Mesothelial cell of epicardium (in vitro differentiated cells): ENCODE measurements at regions not wholly inside any gene's neighbourhood (a gene's known extent, or its start where the extent isn't known, plus 50 kb on each side); places are given as distances from the start of the nearest gene placed in this dataset.

Source experiments
- DNase-seq, 2 experiments: peaks; one replicate each; pipeline ENCODE4 v3.0.0; 2021; ENCODE audit warnings: low spot score in 2 of 2; ENCODE audit not compliant: unreplicated experiment in 2 of 2
- H3K27ac Mint-ChIP-seq: 2 replicates; pipeline ENCODE4 v1.8.0; 2021; ENCODE audit warnings: mixed read lengths
- H3K27me3 Mint-ChIP-seq: 2 replicates; pipeline ENCODE4 v1.8.0; 2021; ENCODE audit warnings: low read depth, mixed read lengths
- H3K36me3 Mint-ChIP-seq: 2 replicates; pipeline ENCODE4 v1.8.0; 2021; ENCODE audit warnings: mixed read lengths
- H3K4me1 Mint-ChIP-seq: 2 replicates; pipeline ENCODE4 v1.8.0; 2021; ENCODE audit warnings: mixed read lengths
- H3K4me3 Mint-ChIP-seq: 2 replicates; pipeline ENCODE4 v1.8.0; 2021; ENCODE audit warnings: mild to moderate bottlenecking, moderate library complexity, mixed read lengths
- H3K9me3 Mint-ChIP-seq: 2 replicates; pipeline ENCODE4 v1.8.0; 2021; ENCODE audit warnings: mixed read lengths
- TF ChIP-seq, protein P1 (sequence below): fragments of 200-600 bp; sonication (generic); IDR thresholded peaks from one replicate; pipeline ENCODE4 v1.5.0; 2021; ENCODE audit warnings: antibody characterized with exemption; ENCODE audit not compliant: unreplicated experiment

DNA sequence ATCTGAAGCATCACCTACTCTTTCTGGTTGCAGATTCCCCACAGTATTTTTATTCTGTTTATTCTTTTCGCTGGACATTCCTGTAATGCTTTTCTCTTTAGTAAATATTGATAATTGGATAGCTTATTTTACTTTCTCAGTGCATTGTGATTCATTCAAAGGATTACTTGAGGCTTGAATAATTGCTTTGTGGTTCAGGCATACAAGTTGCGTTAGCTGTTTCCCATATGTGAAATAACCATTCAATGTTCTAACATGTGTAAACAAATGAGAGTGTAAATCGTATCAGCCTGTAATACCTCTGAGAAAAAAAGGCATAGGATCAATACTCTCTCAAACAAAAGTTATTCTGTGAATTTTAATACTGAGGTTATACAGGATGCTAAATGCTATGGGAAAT lies 1004.2 kb upstream of the SEL1L start:
- no peak for DNase-seq
- Mint-ChIP-seq H3K27ac (no peak overlapping the region), H3K4me1 (no peaks in the 10 kb centered on the region), H3K27me3 (no peaks in the 10 kb centered on the region), H3K9me3 (peaks cover 21% of the 10 kb centered on the region), H3K4me3 (no peak overlapping the region), H3K36me3 (no peaks in the 10 kb centered on the region)
- TF ChIP-seq, protein P1, sequence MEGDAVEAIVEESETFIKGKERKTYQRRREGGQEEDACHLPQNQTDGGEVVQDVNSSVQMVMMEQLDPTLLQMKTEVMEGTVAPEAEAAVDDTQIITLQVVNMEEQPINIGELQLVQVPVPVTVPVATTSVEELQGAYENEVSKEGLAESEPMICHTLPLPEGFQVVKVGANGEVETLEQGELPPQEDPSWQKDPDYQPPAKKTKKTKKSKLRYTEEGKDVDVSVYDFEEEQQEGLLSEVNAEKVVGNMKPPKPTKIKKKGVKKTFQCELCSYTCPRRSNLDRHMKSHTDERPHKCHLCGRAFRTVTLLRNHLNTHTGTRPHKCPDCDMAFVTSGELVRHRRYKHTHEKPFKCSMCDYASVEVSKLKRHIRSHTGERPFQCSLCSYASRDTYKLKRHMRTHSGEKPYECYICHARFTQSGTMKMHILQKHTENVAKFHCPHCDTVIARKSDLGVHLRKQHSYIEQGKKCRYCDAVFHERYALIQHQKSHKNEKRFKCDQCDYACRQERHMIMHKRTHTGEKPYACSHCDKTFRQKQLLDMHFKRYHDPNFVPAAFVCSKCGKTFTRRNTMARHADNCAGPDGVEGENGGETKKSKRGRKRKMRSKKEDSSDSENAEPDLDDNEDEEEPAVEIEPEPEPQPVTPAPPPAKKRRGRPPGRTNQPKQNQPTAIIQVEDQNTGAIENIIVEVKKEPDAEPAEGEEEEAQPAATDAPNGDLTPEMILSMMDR = no peak

DNA sequence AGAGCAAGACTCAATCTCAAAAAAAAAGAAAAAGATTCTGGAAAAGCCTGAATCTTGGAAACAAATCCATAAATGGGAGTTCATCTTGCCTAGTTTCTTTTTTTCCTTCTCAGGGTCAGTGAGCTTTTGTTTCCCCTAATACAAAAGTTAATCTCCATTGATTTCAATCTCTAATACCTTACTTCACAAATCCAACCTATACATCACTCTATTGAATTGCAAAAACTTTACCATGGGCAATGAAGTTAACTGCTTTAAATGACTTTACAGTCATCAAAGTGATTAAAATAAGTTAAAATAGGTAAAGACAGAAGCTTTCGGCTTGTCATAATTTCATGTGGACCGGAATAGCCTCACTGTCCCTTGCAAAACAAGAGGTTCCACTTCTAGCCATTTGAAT lies 1012.7 kb upstream of the SEL1L start:
- peaks cover 16% of the 10 kb centered on the region for H3K9me3 Mint-ChIP-seq
- H3K4me3 Mint-ChIP-seq = no peak overlapping the region
- H3K4me1 Mint-ChIP-seq = peaks cover 2% of the 10 kb centered on the region
- TF ChIP-seq, protein P1 = no peak
- no peak overlapping the region for H3K27ac Mint-ChIP-seq
- H3K27me3 Mint-ChIP-seq = no peaks in the 10 kb centered on the region
- DNase-seq = no peak
- no peaks in the 10 kb centered on the region for H3K36me3 Mint-ChIP-seq

GRCh38 chr14:82549306-82549990 lies 1015.8 kb upstream of the SEL1L start:
- no peak overlapping the region for H3K27ac Mint-ChIP-seq
- H3K27me3 Mint-ChIP-seq = no peaks in the 10 kb centered on the region
- H3K36me3 Mint-ChIP-seq = no peaks in the 10 kb centered on the region
- H3K4me3 Mint-ChIP-seq = no peak overlapping the region
- TF ChIP-seq, protein P1 = no peak
- peaks cover 2% of the 10 kb centered on the region for H3K4me1 Mint-ChIP-seq
- DNase-seq = no peak
- H3K9me3 Mint-ChIP-seq = no peaks in the 10 kb centered on the region

DNA sequence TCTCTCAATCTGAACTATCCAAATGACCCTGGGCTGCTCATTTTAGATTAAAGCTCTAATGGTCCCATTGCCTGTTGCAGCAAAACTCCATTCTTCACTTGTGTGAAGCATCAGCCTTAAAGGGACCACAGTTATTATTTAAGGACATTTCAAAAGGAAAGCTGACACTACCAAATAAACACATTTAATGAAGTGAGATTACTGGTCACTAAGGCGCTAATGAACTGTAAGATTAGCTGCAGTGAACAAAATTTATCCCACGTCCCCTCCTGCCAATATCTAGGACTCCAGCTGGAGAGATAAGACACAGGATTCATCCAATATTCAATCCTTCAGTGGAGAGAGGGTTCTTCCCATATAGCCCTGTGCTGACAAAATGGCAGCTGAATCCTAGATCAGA lies 1029.2 kb upstream of the SEL1L start:
- no peaks in the 10 kb centered on the region for H3K36me3 Mint-ChIP-seq
- H3K4me3 Mint-ChIP-seq = no peak overlapping the region
- no peaks in the 10 kb centered on the region for H3K9me3 Mint-ChIP-seq
- no peak for DNase-seq
- peaks cover 24% of the 10 kb centered on the region for H3K4me1 Mint-ChIP-seq
- H3K27ac Mint-ChIP-seq = no peak overlapping the region
- TF ChIP-seq, protein P1 = no peak
- no peaks in the 10 kb centered on the region for H3K27me3 Mint-ChIP-seq

GRCh38 chr14:82565825-82566224 lies 1032.2 kb upstream of the SEL1L start:
- no peak overlapping the region for H3K4me3 Mint-ChIP-seq
- no peak overlapping the region for H3K27ac Mint-ChIP-seq
- no peak for DNase-seq
- H3K4me1 Mint-ChIP-seq = peaks cover 24% of the 10 kb centered on the region
- H3K36me3 Mint-ChIP-seq = no peaks in the 10 kb centered on the region
- TF ChIP-seq, protein P1 = no peak
- no peaks in the 10 kb centered on the region for H3K27me3 Mint-ChIP-seq
- peaks cover 4% of the 10 kb centered on the region for H3K9me3 Mint-ChIP-seq

- Mint-ChIP-seq H3K27ac (no peak overlapping the region), H3K9me3 (no peaks in the 10 kb centered on the region), H3K27me3 (peaks cover 15% of the 10 kb centered on the region), H3K4me3 (no peak overlapping the region), H3K36me3 (no peaks in the 10 kb centered on the region), H3K4me1 (peaks cover 2% of the 10 kb centered on the region)
- TF ChIP-seq, protein P1 = no peak
- DNase-seq = no peak
Measured at GRCh38 chr14:82587226-82587625, 1053.6 kb upstream of the SEL1L start.
